Upper lobe of left lung (tissue), 6 donors: ENCODE measurements at regions not wholly inside any gene's neighbourhood (a gene's known extent, or its start where the extent isn't known, plus 50 kb on each side); places are given as distances from the start of the nearest gene placed in this dataset.
A peak's percentile ranks its signal among the peaks of the same experiment; 100 is the strongest.
"Not testable (repeated sequence)": the region's sequence is repeated elsewhere in the genome, so short reads cannot be mapped to it uniquely, and the experiment has no call there.

Experiments used
- ATAC-seq, 2 donors: fragments of 200-7000 bp; cut with Tn5 transposase; one replicate each; pipeline ENCODE4 v1.9.1; 2022; ENCODE audit warnings: mild to moderate bottlenecking in 2 of 2, moderate library complexity in 2 of 2; ENCODE audit not compliant: low FRiP score in 2 of 2
- DNase-seq, 2 donors: peaks; one replicate each; pipeline ENCODE4 v3.0.0-alpha.2; 2019 to 2020
- H3K27ac ChIP-seq, 4 donors: fragments of 200-600 bp; sonication (generic); one replicate each; pipeline ENCODE4 v1.5.1; 2016 to 2019
- H3K27me3 ChIP-seq, 4 donors: fragments of 200-600 bp; sonication (generic); one replicate each; pipeline ENCODE4 v1.5.1; 2017 to 2019
- H3K36me3 ChIP-seq, 4 donors: fragments of 200-600 bp; sonication (generic); one replicate each; pipeline ENCODE4 v1.5.1; 2016 to 2019
- H3K4me1 ChIP-seq, 4 donors: fragments of 200-600 bp; sonication (generic); one replicate each; pipeline ENCODE4 v1.5.1; 2018 to 2019
- H3K4me3 ChIP-seq, 4 donors: fragments of 200-600 bp; sonication (generic); one replicate each; pipeline ENCODE4 v1.5.1; 2017 to 2019; ENCODE audit warnings: mild to moderate bottlenecking in 2 of 4, moderate library complexity in 1 of 4
- H3K9me3 ChIP-seq, 4 donors: fragments of 200-600 bp; sonication (generic); one replicate each; pipeline ENCODE4 v1.5.1; 2018 to 2019
- EP300 ChIP-seq, 4 donors: sonication (generic); formaldehyde crosslinking; IDR thresholded peaks; one replicate each; pipeline ENCODE4 v1.5.1; 2017; ENCODE audit warnings: antibody characterized with exemption in 4 of 4, control low read depth in 2 of 4
- POLR2A ChIP-seq, 4 donors: fragments of 450-650 bp; IDR thresholded peaks; one replicate each; pipeline ENCODE4 v1.5.1; 2016 to 2017; ENCODE audit warnings: antibody characterized with exemption in 4 of 4, mild to moderate bottlenecking in 2 of 4
- POLR2AphosphoS5 ChIP-seq, 2 donors: sonication (generic); formaldehyde crosslinking; IDR thresholded peaks; one replicate each; pipeline ENCODE4 v1.5.1; 2017; ENCODE audit warnings: antibody characterized with exemption in 2 of 2
- WGBS, 2 donors: methylation state at CpG; one replicate each; pipeline ENCODE4 v1.1.5; 2017 to 2018; 5-methylcytosine and 5-hydroxymethylcytosine counted together
- TF ChIP-seq, protein P1 (sequence below), 6 experiments: fragments of 450-650 bp in 4 of 6; fragments of 200-600 bp in 2 of 6; sonication (generic) in 2 of 6; IDR thresholded peaks; one replicate each; pipeline ENCODE4 v1.5.1; 2016 to 2019; ENCODE audit warnings: antibody characterized with exemption in 6 of 6
- donor health status: DM: no; HTN: no; CAD: no; lungs with moderate emphysema.
- donor health status: DM: no; HTN: yes; CAD: no; lungs with severe emphysema.

DNA sequence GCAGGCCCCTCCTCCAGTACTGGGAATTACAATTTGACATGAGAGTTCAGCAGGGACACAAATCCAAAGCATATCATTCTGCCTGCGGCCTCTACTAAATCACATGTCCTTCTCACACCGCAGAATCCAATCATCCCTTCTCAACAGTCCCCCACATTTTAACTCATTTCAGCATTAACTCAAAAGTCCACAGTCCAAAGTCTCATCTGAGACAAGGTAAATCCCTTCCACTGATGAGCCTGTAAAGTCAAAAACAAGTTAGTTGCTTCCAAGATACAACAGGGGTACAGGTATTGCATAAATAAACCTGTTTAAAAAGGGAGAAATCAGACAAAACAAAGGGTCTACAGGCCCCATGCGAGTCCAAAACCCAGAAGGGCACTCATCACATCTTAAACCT is 64.0 kb downstream of the EBNA1BP2 start:
- Histone ChIP-seq H3K4me1 (no peaks in the 10 kb centered on the region), H3K27me3 (no peaks in the 10 kb centered on the region), H3K4me3 (no peak overlapping the region), H3K36me3 (no peaks in the 10 kb centered on the region), H3K27ac (no peak overlapping the region), H3K9me3 (peaks cover 0 to 9% (median 6%) of the 10 kb centered on the region in 4 donors)
- DNase-seq (no peak), ATAC-seq (no peak)
- 60 to 82% methylated on average over 3 of the region's 3 CpGs for WGBS, 2 donors
- TF ChIP-seq POLR2A (IDR thresholded peaks at IDR 0.05): no peak
- no peak for TF ChIP-seq POLR2AphosphoS5 (IDR thresholded peaks at IDR 0.05)
- TF ChIP-seq, protein P1, sequence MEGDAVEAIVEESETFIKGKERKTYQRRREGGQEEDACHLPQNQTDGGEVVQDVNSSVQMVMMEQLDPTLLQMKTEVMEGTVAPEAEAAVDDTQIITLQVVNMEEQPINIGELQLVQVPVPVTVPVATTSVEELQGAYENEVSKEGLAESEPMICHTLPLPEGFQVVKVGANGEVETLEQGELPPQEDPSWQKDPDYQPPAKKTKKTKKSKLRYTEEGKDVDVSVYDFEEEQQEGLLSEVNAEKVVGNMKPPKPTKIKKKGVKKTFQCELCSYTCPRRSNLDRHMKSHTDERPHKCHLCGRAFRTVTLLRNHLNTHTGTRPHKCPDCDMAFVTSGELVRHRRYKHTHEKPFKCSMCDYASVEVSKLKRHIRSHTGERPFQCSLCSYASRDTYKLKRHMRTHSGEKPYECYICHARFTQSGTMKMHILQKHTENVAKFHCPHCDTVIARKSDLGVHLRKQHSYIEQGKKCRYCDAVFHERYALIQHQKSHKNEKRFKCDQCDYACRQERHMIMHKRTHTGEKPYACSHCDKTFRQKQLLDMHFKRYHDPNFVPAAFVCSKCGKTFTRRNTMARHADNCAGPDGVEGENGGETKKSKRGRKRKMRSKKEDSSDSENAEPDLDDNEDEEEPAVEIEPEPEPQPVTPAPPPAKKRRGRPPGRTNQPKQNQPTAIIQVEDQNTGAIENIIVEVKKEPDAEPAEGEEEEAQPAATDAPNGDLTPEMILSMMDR (IDR thresholded peaks at IDR 0.05): no peak
- no peak for TF ChIP-seq EP300 (IDR thresholded peaks at IDR 0.05)

DNA sequence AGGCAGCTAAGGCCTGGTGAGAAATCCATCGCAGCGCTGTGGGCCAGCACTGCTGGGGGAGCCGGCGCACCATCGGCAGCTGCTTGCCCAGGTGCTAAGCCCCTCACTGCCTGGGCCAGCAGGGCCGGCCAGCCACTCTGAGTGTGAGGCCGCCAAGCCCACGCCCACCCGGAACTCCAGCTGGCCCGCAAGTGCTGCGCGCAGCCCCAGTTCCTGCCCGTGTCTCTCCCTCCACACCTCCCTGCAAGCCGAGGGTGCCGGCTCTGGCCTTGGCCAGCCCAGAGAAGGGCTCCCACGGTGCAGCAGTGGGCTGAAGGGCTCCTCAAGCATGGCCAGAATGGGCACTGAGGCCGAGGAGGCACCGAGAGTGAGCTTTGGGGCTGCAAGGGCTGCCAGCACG is 64.4 kb downstream of the EBNA1BP2 start:
- Histone ChIP-seq H3K27me3 (no peaks in the 10 kb centered on the region), H3K36me3 (no peaks in the 10 kb centered on the region), H3K4me3 (no peak overlapping the region), H3K27ac (no peak overlapping the region), H3K9me3 (peaks cover 0 to 9% (median 6%) of the 10 kb centered on the region in 4 donors), H3K4me1 (no peaks in the 10 kb centered on the region)
- peak in 1 of 2 donors; percentile 56 for DNase-seq
- WGBS, 2 donors: 87 to 95% methylated on average over 10 to 15 of the region's 19 CpGs
- TF ChIP-seq, protein P1 (IDR thresholded peaks at IDR 0.05): no peak
- TF ChIP-seq POLR2AphosphoS5 (IDR thresholded peaks at IDR 0.05): no peak
- no peak for TF ChIP-seq POLR2A (IDR thresholded peaks at IDR 0.05)
- ATAC-seq: no peak

DNA sequence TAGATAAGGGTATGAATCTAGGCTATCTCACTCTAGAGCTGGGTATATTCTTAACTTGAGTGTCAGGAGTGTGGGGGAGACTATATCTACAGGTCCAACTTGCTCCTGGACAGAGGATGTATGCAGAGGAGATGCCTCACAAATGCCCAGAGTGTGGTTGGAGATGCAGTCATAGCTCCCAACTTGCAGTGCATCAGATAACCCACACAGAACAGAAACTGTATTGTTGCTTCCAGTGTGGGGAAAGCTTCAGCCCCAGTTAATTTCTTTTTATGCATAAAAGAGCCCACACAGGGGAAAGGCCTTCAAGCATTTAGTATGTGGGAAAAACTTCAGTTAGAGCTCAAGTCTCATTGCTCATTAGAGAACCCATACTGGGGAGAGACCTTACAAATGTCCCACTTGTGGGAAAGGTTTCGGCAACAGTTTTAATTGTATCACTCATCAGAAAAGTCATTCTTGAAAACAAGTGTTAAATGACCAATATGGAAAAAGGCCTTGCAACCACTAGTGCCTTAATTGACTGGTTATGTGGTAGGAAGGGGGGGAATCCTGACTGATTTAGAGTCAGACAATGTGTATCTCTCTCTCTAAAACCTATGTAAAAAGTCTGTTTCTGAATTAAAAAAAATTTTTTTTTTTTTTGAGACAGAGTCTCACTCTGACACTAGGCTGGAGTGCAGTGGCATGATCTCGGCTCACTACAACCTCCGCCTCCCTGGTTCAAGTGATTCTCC is 67.9 kb downstream of the EBNA1BP2 start:
- no peak for DNase-seq
- no peak for ATAC-seq
- H3K4me1 ChIP-seq: no peaks in the 10 kb centered on the region
- no peak for TF ChIP-seq EP300 (IDR thresholded peaks at IDR 0.05)
- no peak for TF ChIP-seq POLR2A (IDR thresholded peaks at IDR 0.05)
- TF ChIP-seq, protein P1 (IDR thresholded peaks at IDR 0.05): no peak
- TF ChIP-seq POLR2AphosphoS5 (IDR thresholded peaks at IDR 0.05): no peak
- H3K36me3 ChIP-seq: no peaks in the 10 kb centered on the region
- WGBS, 2 donors: 95 to 96% methylated on average over 3 of the region's 3 CpGs
- H3K4me3 ChIP-seq: no peak overlapping the region
- peaks cover 0 to 7% (median 4%) of the 10 kb centered on the region in 4 donors for H3K9me3 ChIP-seq
- H3K27me3 ChIP-seq: no peaks in the 10 kb centered on the region
- H3K27ac ChIP-seq: no peak overlapping the region

DNA sequence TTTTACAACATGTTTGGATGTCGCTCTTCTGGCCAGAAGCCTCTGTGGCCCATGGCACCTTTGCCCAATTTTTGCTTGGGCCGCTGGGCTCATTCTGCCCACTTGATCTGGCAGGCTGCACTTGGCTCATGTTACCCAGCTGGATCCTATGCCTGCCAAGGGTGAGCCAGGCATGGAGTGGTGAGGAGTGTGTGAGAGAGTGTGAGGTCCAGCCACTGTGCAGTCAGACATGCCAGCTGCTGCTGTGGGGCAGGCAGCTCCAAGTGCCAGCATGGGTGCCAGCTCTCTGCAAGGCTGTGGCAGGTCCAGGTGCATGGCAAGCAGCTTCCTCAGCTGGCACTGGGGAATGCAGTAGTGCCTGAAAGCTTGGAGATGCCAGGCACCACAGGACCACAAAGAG is 71.0 kb downstream of the EBNA1BP2 start:
- 78 to 91% methylated on average over 2 of the region's 2 CpGs for whole genome bisulfite sequencing, 2 donors
- Histone ChIP-seq H3K4me3 (no peak overlapping the region), H3K27ac (no peak overlapping the region), H3K27me3 (no peaks in the 10 kb centered on the region), H3K36me3 (no peaks in the 10 kb centered on the region), H3K9me3 (peaks cover 0 to 2% (median 0%) of the 10 kb centered on the region in 4 donors), H3K4me1 (no peaks in the 10 kb centered on the region)
- TF ChIP-seq POLR2A (IDR thresholded peaks at IDR 0.05): no peak
- TF ChIP-seq POLR2AphosphoS5 (IDR thresholded peaks at IDR 0.05): no peak
- TF ChIP-seq EP300 (IDR thresholded peaks at IDR 0.05): no peak
- TF ChIP-seq, protein P1 (IDR thresholded peaks at IDR 0.05): no peak
- DNase-seq (no peak), ATAC-seq (no peak)

DNA sequence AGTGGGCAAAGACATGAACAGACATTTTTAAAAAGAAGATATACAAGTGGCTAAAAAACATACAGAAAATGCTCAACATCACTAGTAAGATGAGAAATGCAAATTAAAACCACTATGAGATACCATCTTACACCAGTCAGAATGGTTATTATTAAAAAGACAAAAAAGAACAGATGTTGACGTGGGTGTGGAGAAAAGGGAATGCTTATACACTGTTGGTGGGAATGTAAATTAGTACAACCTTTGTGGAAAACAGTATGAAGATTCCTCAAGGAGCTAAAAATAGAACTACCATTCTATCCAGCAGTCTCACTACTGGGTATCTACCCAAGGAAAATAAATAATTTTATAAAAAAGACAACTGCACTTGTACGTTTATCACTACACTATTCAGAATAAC is 73.9 kb downstream of the EBNA1BP2 start:
- no peak overlapping the region for H3K27ac ChIP-seq
- no peaks in the 10 kb centered on the region for H3K4me1 ChIP-seq
- H3K27me3 ChIP-seq: no peaks in the 10 kb centered on the region
- 87 to 91% methylated on average over 2 of the region's 2 CpGs for WGBS, 2 donors
- H3K9me3 ChIP-seq: no peaks in the 10 kb centered on the region
- no peak for ATAC-seq
- H3K4me3 ChIP-seq: no peak overlapping the region
- no peak for DNase-seq
- TF ChIP-seq POLR2A (IDR thresholded peaks at IDR 0.05) (no peak), EP300 (IDR thresholded peaks at IDR 0.05) (no peak), POLR2AphosphoS5 (IDR thresholded peaks at IDR 0.05) (no peak)
- TF ChIP-seq, protein P1 (IDR thresholded peaks at IDR 0.05): no peak
- H3K36me3 ChIP-seq: no peaks in the 10 kb centered on the region

DNA sequence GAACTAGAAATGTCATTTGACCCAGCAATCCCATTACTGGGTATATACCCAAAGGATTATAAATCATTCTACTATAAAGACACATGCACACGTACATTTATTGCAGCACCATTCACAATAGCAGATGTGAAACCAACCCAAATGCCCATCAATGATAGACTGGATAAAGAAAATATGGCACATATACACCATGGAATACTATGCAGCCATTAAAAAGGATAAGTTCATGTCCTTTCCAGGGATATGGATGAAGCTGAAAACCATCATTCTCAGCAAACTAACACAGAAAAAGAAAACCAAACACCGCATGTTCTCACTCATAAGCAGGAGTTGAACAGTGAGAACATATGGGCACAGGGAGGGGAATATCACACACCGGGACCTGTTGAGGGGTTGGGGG is 75.6 kb downstream of the EBNA1BP2 start:
- ATAC-seq, DNase-seq, H3K27me3 ChIP-seq, H3K4me1 ChIP-seq, H3K4me3 ChIP-seq, H3K36me3 ChIP-seq, H3K9me3 ChIP-seq, H3K27ac ChIP-seq: not testable (repeated sequence)
- WGBS, 2 donors: 96 to 97% methylated on average over 3 of the region's 3 CpGs

DNA sequence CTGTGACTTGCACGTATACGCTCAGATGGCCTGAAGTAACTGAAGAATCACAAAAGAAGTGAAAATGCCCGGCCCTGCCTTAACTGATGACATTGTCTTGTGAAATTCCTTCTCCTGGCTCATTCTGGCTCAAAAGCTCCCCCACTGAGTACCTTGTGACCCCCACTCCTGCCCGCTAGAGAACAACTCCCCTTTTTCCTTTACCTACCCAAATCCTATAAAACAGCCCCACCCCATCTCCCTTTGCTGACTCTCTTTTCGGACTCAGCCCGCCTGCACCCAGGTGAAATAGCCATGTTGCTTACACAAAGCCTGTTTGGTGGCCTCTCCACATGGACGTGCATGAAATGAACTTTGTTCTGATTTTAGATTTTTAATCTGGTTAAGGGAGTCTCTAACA is 81.3 kb downstream of the EBNA1BP2 start:
- not testable (repeated sequence) for ATAC-seq, H3K36me3 ChIP-seq, H3K27me3 ChIP-seq, H3K27ac ChIP-seq, H3K9me3 ChIP-seq, DNase-seq, H3K4me1 ChIP-seq, H3K4me3 ChIP-seq
- 83 to 84% methylated on average over 7 of the region's 7 CpGs for WGBS, 2 donors
